HG03139 (cell line): ENCODE measurements at regions not wholly inside any gene's neighbourhood (a gene's known extent, or its start where the extent isn't known, plus 50 kb on each side); places are given as distances from the start of the nearest gene placed in this dataset.
"Not testable (repeated sequence)": the region's sequence is repeated elsewhere in the genome, so short reads cannot be mapped to it uniquely, and the experiment has no call there.

Experiments used
- ATAC-seq: cut with Tn5 transposase; IDR thresholded peaks from one replicate; pipeline ENCODE4 v1.9.1; 2021; ENCODE audit not compliant: unreplicated experiment

DNA sequence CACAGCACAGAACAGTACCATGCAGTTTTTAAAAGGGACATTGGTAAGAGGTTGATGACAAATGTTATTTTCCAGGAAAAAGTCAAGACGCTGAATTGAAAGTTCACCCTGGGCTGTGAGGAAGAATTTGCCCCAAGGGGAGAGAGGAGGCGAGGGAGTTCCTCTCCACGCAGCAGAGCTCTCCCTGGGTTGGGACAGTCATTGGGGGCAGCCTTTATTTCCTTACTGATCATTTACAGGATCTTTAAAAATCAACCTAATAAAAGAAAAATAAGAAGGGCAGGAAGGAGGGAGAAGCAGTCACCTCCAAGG is 49.9 kb upstream of the WNT7B start:
- no peak for ATAC-seq

DNA sequence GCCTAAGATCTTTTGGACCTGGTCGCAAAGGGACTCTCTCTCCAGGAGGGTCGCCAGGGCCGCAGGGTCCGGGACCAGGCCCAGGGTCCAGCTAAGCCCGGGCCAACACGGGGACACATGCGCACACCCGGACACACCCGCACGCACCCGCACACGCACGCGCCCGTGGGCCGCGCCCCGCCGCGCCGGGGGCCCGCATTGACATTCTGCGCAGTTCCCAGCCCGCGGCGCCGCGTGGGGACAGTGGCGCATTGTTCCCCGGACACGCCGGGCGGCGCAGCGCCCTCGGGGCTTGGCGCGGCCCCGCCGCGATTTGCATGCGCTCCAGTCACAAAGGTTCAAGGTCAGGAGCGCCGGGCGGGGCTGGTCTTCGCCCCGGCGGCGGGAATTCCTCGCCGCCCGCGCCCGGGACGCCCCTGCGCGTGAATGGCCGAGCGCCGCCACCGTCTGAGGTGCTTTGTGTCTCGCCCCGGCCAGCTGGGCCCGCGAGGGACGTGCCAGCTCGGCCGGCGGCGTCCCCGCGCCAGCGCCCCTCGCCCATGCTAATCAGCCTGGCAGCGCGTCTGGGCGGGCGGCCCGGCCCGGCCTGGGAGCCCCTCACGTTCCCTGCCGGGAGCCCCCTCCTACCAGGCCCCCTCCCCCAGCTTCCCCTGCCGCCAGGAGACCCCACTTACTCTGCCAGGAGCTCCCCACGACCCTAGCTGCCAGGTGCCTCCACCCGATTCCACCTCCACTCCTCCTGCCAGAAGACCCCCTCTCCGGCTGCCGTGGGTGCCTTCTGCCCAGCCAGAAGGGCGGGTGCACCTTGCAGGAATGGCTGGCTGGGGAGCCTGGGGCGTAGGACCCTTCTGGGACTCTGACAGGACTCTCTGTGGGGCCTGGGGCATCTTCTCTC is 50.5 kb upstream of the WNT7B start:
- no peak for ATAC-seq

DNA sequence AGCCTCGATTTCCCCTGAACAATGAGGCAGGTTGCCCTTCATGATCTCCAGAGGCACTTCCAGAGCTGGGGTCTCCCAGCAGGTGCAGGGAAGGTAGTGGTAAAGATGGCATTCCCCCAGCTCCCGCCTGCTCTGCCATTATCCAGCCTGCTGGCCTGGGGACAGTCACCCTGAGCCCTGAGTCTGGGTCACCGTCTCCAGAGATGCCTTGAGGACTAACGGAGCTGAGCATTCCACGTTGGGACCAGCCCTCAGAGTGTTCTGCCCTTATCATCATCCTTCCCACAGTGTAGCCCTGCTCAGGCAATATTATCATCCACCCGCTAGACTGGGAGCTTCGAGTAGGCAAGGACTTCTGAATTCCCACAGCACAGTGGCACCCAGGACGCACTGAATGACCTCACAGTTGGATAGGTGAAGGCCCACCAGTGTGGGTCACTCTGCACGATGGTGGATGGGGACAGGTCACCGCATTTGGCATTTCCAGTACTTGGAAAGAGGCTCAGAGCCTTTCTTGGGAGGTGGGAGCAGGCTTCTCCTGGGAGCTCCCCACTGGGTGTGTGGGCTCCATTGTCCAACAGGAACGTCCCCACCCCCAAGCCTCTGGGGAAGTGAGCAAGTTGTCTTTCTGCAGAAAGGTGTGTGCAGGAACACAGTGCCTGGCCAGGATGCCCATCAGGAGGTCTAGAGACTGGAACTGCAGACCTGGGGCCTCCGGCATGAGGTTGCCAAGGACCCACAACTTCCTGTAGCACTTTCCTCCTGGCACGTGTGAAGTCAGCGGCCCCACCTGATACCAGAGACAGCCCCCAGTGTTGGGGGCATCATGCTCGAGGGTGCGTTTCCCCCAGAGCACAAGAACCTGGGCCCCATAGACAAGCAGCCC is 51.4 kb upstream of the WNT7B start:
- ATAC-seq, result no peak

DNA sequence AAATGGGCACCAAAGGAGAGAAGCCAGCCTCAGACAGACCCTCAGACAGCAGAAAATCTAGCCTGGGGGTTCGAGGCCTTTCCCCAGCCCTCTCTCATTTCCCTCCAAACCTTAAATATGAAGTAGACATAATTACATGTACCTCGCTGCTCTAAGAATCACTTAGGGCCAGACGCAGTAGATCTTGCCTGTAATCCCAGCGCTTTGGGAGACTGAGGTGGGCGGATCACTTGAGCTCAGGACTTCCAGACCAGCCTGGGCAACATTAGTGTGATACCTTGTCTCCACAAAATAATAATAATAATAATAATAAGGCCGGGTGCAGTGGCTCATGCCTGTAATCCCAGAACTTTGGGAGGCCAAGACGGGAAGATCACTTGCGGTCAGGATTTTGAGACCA is 52.1 kb upstream of the WNT7B start:
- no peak for ATAC-seq

DNA sequence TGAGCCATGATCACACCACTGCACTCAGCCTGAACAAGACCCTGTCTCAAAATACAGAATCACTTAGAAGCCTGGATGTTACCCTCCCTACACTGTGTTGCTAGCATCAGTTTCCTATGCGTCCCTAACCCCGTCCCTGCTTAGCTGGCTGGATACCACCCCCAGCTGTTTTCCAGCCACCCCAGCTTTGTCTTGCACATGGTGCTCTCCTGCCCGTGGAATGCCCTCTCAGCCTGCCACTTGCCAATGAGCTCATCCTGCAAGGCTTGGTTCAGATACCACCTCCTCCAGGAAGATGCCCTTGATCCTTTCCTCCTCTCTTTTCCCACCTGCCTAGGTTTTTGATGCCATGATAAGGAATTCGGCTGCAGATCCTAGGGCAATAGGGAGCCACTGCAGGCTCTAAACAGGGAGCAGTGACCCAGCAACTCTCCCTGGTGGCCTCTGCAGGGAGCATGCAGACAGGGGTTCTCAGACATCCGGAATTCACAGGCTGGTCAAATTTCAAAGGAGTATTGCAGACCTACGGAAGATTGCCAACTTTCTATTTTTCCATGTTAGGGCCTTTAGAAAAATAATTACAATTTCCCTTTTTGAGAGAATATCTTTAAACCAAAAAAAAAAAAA is 52.7 kb upstream of the WNT7B start:
- ATAC-seq, result no peak

DNA sequence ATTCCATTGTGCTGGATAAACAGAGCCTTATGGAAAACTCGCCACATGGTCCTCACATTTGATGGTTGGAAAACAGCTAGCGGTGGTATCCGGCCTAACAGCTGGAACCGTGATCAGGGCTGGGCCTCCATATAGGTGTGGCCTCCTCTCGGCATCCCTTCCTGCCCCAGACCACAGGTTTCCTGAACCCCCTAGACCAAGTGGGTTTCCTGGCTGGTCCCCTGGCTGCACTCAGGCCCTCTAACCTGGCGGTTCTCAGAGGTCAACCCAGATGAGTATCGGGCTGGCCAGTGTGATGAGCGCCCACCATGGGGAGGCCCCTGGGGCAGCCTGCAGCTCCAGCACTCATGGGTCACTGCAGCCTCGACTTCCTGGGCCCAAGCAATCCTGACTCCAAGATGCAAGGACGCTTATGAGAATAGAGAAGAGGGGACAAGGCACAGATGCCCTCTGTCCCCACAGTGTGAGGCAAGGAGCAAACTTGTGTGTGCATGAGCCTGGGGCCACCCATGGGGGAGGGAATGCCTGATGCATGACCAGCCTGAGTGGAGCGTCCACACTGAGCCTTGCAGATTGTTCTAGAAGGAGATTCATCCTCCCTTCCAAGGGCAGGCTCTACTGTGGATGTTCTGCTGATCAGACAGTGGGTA is 53.4 kb upstream of the WNT7B start:
- no peak for ATAC-seq

DNA sequence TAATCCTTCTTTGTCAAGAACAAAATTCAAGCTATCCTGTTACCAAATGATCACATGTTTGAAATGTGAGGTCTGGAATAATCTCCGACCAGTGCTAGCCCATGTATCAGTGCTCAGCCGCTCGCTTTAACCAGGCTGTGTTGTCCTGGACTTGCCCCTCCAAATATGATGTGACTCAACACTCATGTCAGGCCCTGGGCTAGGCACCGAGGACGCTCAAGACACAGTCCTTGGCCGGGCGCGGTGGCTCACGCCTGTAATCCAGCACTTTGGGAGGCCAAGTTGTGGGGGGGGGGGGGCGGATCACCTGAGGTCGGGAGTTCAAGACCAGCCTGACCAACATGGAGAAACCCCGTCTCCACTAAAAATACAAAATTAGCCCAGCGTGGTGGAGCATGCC is 54.1 kb upstream of the WNT7B start:
- no peak for ATAC-seq

DNA sequence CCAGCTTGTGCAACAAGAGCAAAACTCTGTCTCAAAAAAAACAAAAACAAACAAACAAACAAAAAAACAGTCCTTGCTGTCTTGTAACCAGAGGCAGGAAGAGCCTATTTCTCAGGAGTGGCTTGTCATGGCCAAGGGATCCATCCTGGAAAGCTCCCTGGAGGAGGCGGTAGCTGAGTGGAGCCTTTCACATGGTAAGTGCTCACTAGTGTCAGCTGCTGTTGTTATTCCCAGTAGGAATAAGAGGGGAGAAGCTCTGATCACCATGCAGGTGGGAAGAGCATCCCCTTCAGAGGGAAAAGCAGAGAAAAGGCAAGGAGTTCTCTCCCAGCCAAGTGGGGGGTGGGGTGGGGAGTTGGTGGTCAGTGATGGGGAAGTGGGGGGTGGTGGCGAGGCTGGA is 54.6 kb upstream of the WNT7B start:
- no peak for ATAC-seq

DNA sequence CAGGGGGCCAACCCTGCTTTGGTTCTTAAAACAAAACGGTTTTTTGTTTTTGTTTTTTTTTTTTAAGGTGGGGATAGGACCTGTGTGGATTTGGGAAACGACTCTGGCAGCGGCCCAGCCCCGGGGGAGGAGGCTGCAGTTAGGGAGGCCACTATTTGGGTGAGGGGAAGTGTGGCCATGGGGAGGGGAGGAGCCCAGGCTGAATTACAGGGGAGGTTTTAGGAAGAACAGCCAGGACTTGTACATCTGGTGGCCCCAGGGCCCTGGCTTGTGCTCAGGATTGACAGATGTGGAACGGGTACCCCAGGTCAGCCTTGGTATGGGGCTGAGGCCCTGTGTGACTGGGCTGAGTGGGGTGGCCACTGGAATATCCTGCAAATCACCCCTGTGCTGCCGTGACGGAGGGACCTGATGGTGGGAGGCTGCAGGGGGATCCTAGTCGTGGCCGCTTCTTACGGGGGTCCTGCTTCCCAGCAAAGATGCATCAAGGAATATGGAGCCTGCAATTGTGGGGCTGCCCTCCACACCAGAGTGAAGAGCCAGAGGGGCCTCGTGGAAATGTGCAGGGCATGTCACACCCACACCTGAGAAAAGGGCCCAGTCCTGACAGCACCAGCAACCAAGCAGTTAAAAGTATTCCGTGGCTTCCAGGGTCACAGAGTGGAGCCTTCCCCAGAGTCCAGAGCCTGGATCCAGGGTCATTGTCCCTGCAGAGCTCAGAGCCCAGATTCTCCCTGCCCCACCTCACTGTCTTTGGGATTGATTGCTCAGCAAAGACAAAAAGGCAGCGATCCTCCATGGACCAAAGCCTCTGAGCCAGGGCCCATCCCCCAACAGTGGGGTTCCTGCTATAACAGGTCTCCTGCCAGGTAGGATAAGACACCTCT is 55.2 kb upstream of the WNT7B start:
- no peak for ATAC-seq

DNA sequence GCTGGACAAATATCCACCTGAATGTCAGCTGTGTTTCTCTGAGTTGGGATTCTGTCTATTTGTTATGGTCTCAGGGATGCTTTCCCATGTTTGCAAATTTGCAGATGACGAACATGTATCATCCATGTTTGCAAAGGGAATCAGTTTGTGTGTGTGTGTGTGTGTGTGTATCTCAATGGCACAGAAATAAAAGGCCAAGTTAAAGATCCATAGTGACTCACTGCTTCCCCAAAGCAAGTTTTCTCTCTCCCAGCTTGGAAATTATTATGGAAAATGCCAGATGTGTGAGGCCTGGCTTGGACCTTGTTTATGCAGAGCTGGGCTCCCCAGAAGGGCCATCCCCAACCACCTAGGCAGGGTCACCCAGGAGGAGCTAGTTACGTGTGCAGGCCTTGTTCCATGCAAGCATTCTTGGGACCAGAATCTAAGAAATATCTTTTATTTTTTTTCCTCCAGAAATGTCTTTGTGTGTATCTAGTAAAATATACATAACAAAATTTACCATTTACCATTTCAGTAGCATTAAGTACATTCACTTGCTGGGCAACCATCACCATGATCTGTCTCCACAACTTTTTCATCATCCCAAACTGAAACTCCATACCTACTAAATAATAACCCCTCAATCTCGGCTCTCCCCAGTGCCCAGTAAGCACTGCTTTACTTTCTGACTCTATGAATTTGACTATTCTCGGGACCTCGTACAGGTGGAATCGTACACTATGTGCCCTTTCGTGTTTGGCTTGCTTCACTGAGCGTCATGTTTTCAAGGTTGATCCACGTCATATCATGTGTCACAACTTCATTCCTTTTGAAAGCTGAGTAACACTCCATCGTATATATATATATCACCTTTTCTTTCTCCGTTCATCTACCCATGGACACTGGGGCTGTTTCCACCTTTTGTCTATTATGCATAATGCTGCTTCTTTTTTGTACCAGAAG is 56.6 kb upstream of the WNT7B start:
- ATAC-seq, result no peak

DNA sequence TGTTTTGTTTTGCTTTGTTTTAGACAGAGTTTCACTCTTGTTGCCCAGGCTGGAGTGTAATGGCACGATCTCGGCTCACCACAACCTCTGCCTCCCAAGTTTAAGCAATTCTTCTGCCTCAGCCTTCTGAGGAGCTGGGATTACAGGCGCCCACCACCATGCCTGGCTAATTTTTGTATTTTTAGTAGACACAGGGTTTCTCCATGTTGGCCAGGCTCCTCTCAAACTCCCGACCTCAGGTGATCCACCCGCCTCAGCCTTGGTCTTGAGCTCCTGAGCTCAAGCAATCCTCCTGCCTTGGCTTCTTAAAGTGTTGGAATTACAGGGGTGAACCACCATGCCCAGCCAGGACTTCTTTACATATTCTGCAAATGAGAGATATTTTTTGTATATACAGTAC is 57.5 kb upstream of the WNT7B start:
- not testable (repeated sequence) for ATAC-seq

DNA sequence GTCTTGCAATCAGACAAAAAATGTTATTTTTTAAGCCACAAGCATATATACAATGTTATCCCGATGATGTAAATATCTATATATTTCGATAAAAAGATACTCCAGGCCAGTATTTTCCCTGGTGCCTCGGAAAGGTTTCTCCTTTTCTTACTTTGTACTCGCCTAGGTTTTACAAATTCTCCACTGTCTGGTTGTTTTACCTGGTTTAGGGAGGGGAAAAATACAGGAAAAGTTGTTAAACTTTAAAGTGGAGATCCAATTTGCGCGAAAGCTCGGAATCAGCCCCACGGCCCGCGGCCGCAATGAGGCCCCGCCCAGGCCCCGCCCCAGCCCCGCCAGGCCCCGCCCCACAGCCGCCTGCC is 58.4 kb upstream of the WNT7B start:
- ATAC-seq, result no peak

DNA sequence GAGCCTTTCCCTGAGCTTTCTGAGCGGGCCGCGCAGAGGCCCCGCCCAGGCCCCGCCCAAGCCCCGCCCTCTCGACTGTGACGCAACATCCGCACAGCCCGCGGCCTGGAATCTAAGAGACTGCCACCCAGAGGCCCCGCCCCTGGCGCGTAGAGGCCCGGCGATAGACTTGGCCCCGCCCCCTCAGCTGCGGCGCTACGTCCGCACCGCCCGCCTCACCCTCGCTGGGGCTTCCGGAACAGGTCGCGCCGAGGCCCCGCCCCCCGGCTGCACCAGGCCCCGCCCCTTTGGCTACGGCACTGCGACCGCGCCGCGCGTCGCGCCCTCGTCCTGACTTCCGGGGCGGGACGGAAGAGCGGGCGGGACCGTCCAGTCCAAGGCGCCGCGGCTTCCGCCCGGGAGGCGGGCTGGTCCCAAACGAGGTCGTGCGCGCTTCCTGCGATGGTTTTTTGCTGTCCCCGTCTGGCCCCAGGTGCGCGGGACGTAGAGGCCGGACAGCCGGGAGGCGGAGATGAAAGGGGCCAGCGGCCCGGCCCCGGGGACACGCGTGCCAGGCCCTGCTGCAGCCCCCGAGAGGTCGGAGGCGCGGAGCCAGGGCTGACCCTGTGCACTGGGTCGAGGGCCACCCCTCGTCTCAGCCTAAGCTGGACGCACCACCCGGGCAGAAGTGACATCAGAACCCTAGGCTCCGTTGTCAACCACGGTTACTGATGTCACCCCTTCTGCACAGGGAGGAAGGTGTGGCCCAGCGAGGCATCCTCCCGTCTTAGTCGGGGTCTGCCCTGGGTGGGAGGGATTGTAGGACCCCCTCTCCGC is 59.0 kb upstream of the WNT7B start:
- ATAC-seq, result peak; percentile 87

DNA sequence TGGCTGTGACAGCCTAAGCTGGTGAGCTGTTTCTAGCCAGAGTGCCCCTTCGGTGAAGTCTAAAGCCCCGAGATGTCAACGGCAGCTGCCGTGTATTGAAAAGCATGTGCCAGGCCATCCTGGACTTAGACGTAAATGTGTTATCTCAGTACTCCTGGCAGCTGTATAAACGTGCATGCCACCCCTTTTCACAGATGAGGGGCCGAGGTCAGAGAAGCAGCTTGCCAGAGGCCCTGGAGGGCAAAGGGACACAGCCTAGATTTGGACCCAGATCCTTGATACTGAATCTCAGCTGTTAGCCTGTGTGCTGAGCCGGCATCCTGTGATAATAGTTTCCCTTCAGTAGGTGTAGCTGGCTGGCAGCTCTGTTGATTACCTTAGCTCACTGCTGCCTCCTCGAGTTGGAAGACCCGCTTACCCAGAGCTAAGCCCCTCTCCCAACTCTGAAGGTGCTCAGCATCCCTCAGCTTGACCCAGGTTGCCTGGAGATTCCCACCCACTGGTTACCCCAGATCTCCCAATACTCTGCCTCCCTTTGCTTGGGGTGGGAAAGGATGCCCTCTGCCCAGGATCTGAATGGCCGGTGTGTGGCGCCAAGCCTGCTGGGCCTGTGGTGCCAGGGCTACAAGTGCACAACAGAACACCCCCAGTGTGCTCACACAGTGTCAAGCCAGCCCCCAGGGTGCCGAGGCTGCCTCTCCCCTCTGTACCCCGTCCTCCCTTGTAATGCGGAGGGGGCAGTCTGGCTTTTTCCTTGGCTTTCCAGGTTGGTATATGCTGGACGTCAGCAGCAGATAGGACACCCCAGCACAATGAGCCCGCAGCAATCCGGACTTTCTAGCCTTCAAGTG is 59.8 kb upstream of the WNT7B start:
- ATAC-seq, result no peak

DNA sequence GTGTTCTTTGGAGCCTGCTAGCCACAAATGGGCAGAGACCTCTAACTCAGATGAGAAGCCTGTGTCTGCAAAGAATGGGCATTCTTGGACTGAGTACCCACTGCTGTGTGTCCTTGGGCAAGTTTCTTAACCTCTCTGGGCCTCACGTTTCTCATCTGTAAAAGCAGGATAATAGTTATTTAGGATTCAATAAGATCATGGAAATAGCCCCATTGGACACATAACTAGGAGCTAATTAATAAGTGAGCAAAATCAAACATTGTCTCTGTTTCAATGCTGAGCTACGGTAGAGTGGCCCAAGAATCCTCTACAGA is 61.2 kb upstream of the WNT7B start:
- no peak for ATAC-seq

DNA sequence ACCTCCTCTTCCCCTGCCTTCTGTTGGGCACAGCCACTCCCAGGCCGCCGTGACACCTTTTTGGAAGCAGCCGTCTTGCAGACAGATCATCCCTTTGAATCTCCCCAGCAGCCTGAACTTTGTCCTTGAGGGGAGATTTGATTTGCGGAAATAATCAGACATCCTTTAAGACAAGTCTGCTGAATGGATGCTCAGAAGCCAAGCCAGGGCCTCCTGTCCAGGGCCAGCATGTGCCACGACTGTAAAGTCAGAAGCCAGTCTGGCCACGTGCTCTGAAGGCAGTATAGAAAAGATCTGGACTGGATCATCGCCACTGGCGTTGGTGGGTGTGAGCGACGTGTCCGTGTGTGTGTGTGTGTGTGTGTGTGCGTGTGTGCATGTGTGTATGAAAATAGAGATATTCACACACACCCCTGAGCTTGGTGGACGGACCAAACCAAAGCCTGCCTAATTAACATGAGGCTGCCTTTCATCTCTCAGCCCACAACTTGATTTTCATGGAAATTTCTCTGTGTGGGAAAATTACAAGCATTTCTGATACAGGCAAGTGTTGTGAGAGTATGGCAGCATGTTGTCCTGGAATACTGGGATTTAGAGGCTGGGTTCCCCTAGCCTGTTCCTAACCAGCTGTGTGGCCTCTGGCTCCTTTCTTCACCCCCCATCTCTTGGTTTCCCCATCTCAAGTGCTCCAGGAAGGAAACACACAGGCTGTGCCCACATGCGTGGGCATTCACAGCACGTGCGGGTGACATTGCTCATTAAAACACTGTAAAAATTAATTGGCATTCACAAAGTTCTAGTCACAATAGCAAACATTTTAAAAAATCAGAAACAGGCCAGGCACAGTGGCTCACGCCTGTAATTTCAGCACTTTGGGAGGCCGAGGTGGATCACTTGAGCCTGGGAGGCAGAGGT is 61.8 kb upstream of the WNT7B start:
- ATAC-seq, result no peak

DNA sequence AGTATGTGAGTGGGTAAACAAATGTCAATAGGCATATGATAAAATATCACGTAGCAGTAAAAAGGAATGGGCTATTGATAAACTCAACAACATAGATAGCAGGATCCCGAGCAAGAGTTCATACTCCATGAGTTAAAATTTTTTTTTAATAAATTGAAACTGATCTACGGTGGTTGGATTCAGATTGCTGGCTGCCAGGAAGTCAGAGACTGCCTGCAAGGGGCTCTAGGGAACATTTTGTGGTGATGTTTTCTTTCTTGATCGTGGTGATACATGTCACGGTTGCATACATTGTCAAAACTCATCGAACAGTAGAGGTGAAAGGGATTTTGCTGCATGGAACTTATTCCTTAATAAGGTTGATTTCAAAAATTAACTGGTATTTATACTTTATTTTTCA is 62.6 kb upstream of the WNT7B start:
- no peak for ATAC-seq
